WERI-Rb-1 (cell line): ENCODE measurements at regions not wholly inside any gene's neighbourhood (a gene's known extent, or its start where the extent isn't known, plus 50 kb on each side); places are given as distances from the start of the nearest gene placed in this dataset.

Experiments used
- DNase-seq: peaks from one replicate; pipeline ENCODE4 v3.0.0-alpha.2; 2020
- H3K27ac ChIP-seq: fragments of 250-450 bp; sonication (Bioruptor Pico); 2 replicates; pipeline ENCODE4 v1.5.1; 2020; ENCODE audit warnings: mild to moderate bottlenecking, moderate library complexity
- H3K27me3 ChIP-seq: fragments of 250-450 bp; sonication (Bioruptor Pico); 2 replicates; pipeline ENCODE4 v1.5.1; 2021; ENCODE audit warnings: mild to moderate bottlenecking, low read depth, moderate library complexity; ENCODE audit not compliant: insufficient read depth, severe bottlenecking
- H3K36me3 ChIP-seq: fragments of 250-450 bp; sonication (Bioruptor Pico); 2 replicates; pipeline ENCODE4 v1.5.1; 2020; ENCODE audit warnings: mild to moderate bottlenecking, moderate library complexity
- H3K4me3 ChIP-seq: 2 replicates; pipeline ENCODE4 v1.5.1; 2011; ENCODE audit warnings: low read depth, mild to moderate bottlenecking, control low read depth, low read length
- H3K9me3 ChIP-seq: fragments of 250-450 bp; sonication (Bioruptor Pico); 2 replicates; pipeline ENCODE4 v1.5.1; 2021; ENCODE audit warnings: mild to moderate bottlenecking, moderate library complexity; ENCODE audit not compliant: severe bottlenecking
- TF ChIP-seq, protein P1 (sequence below): IDR thresholded peaks from 2 replicates; pipeline ENCODE4 v1.5.1; 2011; ENCODE audit warnings: low read depth, mild to moderate bottlenecking, control low read depth, inconsistent platforms, low read length

DNA sequence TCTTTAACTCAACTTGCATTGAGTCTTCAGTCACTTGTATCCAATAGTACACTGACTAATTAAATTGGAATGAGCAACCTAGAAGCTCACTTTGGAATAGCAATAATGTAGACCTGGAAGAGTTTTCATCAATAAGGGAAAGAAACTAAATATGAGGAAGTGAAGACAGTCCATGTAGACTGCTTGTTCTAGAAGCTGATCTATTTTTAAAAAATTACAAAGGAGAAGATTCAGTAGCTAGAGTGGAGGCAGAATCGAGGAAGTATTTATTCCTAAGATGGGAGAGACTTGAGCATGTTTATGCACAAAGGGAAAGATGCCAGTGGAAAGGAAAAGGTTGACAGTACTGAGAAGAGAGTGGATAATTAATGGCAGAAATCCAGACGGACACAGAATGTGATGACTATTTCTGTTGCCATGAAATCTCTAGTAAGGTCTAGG is 156.3 kb upstream of the PDE3A start:
- Histone ChIP-seq H3K9me3 (no peaks in the 10 kb centered on the region), H3K27me3 (no peaks in the 10 kb centered on the region), H3K4me3 (no peak overlapping the region), H3K27ac (no peak overlapping the region), H3K36me3 (no peaks in the 10 kb centered on the region)
- TF ChIP-seq, protein P1, sequence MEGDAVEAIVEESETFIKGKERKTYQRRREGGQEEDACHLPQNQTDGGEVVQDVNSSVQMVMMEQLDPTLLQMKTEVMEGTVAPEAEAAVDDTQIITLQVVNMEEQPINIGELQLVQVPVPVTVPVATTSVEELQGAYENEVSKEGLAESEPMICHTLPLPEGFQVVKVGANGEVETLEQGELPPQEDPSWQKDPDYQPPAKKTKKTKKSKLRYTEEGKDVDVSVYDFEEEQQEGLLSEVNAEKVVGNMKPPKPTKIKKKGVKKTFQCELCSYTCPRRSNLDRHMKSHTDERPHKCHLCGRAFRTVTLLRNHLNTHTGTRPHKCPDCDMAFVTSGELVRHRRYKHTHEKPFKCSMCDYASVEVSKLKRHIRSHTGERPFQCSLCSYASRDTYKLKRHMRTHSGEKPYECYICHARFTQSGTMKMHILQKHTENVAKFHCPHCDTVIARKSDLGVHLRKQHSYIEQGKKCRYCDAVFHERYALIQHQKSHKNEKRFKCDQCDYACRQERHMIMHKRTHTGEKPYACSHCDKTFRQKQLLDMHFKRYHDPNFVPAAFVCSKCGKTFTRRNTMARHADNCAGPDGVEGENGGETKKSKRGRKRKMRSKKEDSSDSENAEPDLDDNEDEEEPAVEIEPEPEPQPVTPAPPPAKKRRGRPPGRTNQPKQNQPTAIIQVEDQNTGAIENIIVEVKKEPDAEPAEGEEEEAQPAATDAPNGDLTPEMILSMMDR: no peak
- DNase-seq: no peak

DNA sequence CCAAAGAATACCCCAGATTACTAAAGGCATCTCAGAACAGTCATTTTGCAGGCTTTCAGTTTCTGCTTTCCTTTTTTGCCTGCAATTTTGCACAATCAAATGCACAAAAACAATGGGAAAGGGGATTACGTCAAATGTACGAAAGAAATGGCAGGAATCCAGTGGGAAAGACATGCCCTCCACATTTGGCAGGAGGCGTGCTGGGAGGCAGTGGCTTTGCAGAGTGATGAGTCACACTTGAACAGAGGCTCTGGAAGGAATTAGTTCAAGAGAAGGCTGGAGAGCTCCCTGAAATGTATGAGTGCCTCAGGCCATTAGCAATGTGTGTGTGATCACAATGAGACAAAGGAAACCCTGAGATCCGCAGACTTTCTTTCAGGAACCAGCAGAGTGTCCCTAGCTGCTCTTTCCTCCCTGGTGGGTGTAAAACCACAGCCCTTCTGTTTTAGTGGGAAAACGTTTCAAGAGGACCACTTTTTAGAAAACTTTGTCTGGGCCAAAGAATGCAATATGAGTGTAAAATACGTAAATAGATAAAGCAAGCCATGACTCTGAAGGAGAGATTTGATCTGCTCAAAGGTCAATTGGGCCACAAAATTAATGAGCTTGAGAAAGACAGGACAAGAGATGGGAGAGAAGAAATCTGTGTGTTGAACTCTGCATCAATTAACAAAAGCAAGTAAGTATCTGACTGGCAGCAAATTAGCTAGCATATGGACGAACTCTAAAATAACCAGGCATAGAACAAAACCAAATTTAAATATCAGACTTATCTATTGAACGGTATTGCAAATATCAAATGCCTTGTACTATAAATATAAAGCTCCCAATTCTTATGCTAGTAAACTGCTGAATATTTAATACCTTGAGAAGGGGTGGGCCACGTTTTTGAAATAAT is 155.4 kb upstream of the PDE3A start:
- Histone ChIP-seq H3K9me3 (no peaks in the 10 kb centered on the region), H3K4me3 (no peak overlapping the region), H3K27ac (no peak overlapping the region), H3K27me3 (no peaks in the 10 kb centered on the region), H3K36me3 (no peaks in the 10 kb centered on the region)
- no peak for DNase-seq
- TF ChIP-seq, protein P1: no peak

DNA sequence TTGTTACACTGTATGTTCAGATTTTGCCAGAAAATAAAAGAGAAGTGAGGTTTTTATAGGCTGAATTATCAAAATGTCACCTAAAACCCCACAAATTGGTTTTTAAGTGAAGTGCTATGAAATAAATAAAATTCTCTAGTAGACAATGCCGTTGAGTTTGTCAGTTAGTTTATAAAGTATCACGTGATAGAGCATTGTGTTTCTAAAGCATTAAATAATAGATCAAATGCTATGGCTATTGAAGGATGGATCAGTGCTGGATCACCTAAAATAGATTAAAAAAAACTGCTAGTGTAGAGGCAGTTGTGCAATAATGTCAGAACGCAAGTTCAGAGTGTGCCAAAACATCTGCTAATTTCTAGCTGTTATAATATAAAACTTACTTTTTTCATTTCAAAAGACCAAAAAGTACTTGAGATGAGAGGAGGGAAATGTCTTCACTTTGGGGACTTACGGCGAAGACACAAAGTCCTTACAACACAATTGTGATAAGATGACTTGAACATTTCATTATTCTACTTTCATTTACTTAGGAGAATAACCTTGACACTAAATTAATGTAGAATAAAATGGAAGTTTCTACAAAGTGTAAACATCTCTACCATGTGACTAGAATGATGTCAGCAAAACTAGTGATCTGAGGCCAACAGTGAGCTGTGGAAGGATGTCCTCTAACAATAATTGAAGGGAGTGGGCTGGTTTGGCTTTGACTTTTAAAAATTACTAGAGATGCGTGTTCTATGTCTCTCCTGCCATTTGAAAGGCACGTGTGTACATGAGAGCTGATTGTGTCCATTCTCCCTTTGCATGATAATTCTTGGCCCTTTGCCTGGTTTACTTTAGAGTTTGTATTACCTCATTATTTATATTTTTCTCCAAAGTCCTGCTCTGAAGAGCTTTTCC is 154.4 kb upstream of the PDE3A start:
- H3K27me3 ChIP-seq: no peaks in the 10 kb centered on the region
- TF ChIP-seq, protein P1: no peak
- H3K36me3 ChIP-seq: no peaks in the 10 kb centered on the region
- H3K27ac ChIP-seq: no peak overlapping the region
- no peak for DNase-seq
- no peaks in the 10 kb centered on the region for H3K9me3 ChIP-seq
- no peak overlapping the region for H3K4me3 ChIP-seq

DNA sequence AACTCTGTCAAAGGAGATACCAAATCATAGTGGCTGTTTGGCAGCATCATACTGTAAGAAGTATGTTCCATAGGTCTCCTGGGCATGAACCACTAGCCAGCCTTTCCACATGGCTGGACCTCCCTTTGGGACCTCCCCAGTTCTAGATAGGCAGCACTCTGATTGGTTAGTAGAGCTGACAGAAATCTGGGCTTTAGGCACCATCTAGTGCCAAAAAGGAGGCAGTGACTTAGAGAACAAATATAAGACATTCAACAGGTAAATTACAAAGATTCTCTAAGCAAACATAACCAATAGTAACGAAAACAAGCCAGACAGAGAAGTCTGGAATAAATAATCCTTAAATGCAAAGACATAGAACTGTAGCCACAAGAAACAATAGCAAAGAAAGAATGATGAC is 148.0 kb upstream of the PDE3A start:
- H3K4me3 ChIP-seq: no peak overlapping the region
- peak; percentile 42 for DNase-seq
- no peaks in the 10 kb centered on the region for H3K9me3 ChIP-seq
- H3K36me3 ChIP-seq: no peaks in the 10 kb centered on the region
- no peak overlapping the region for H3K27ac ChIP-seq
- H3K27me3 ChIP-seq: no peaks in the 10 kb centered on the region
- TF ChIP-seq, protein P1: peak; percentile 29; the same call in 1 of the 2 replicates

DNA sequence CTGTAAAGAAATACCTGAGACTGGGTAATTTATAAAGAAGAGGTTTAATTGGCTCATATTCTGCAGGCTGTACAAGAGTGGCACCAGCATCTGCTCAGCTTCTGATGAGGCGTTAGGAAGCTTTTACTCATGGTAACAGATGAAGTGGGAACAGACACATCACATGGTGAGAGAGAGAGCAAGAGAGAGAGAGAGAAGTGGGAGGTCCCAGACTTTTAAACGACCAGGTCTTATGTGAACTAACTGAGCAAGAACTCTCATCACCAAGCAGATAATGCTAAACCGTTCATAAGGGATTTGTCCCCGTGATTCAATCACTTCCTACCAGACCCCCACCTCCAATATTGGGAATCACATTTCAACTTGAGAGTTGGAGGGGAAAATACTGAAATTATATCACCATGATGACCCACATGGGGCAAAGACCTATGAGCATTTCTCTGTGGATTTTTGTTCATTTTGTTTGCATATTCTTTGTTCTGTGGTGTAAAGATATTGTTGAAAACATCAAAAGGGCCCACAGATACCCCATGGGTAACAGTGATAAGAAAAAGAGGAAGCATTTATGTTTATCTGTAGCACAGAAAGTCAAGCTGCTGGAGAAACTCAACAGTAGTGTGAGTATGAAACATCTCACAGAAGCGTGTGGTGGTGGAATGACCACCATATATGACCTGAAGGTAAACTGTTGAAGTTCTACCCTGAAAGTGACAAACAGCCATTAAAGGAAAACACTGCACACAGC is 135.2 kb upstream of the PDE3A start:
- Histone ChIP-seq H3K27ac (no peak overlapping the region), H3K4me3 (no peak overlapping the region), H3K36me3 (no peaks in the 10 kb centered on the region), H3K27me3 (no peaks in the 10 kb centered on the region), H3K9me3 (no peaks in the 10 kb centered on the region)
- no peak for DNase-seq
- TF ChIP-seq, protein P1: no peak
